CD8-positive, alpha-beta memory T cell (primary cell): ENCODE measurements at regions not wholly inside any gene's neighbourhood (a gene's known extent, or its start where the extent isn't known, plus 50 kb on each side); places are given as distances from the start of the nearest gene placed in this dataset.

Source experiments
- CTCF ChIA-PET: fragments of 350-600 bp; sonication (Branson Sonifier 250); formaldehyde crosslinking; loops from one replicate; lab custom pipeline; 2021; ENCODE audit warnings: antibody characterized with exemption; lab: Charles Lee
- POLR2A ChIA-PET: fragments of 350-600 bp; sonication (Branson Sonifier 250); formaldehyde crosslinking; loops from one replicate; lab custom pipeline; 2021; ENCODE audit warnings: antibody characterized with exemption; lab: Charles Lee
- DNase-seq, 5 donors: peaks; one replicate each; pipeline versions ENCODE4 v3.0.0 to v3.0.0-alpha.2; 2020 to 2022; ENCODE audit warnings: mixed read lengths in 1 of 5
- H3K27ac ChIP-seq: one replicate; pipeline ENCODE4 v1.7.0; 2013; ENCODE audit warnings: low read depth, mild to moderate bottlenecking, low read length, moderate library complexity
- H3K27me3 ChIP-seq: 2 replicates; pipeline ENCODE4 v1.7.0; 2013; ENCODE audit warnings: low read length, mild to moderate bottlenecking; ENCODE audit not compliant: insufficient read depth, poor library complexity, severe bottlenecking
- H3K36me3 ChIP-seq: 2 replicates; pipeline ENCODE4 v1.7.0; 2013; ENCODE audit warnings: mild to moderate bottlenecking, low read length, moderate library complexity; ENCODE audit not compliant: insufficient read depth
- H3K4me1 ChIP-seq: 2 replicates; pipeline ENCODE4 v1.7.0; 2013; ENCODE audit warnings: mild to moderate bottlenecking, low read length, moderate library complexity; ENCODE audit not compliant: insufficient read depth
- H3K4me3 ChIP-seq: 2 replicates; pipeline ENCODE4 v1.7.0; 2013; ENCODE audit warnings: mild to moderate bottlenecking, low read length
- H3K9me3 ChIP-seq: 2 replicates; pipeline ENCODE4 v1.7.0; 2013; ENCODE audit warnings: mild to moderate bottlenecking, low read length
- H3K27ac Mint-ChIP-seq, 8 donors: one replicate each; pipeline ENCODE4 v1.8.0; 2020 to 2021; ENCODE audit warnings: mixed read lengths in 8 of 8, mild to moderate bottlenecking in 6 of 8, inconsistent platforms in 3 of 8, moderate library complexity in 3 of 8
- H3K27me3 Mint-ChIP-seq, 2 donors: one replicate each; pipeline ENCODE4 v1.8.0; 2020 to 2021; ENCODE audit warnings: mixed read lengths in 2 of 2, mild to moderate bottlenecking in 1 of 2, moderate library complexity in 1 of 2
- H3K36me3 Mint-ChIP-seq, 3 donors: one replicate each; pipeline ENCODE4 v1.8.0; 2020 to 2021; ENCODE audit warnings: mixed read lengths in 3 of 3, inconsistent platforms in 1 of 3, mild to moderate bottlenecking in 1 of 3
- H3K4me1 Mint-ChIP-seq, 3 donors: one replicate each; pipeline ENCODE4 v1.8.0; 2020 to 2021; ENCODE audit warnings: mixed read lengths in 3 of 3, inconsistent platforms in 1 of 3, mild to moderate bottlenecking in 1 of 3
- H3K4me3 Mint-ChIP-seq, 7 donors: one replicate each; pipeline ENCODE4 v1.8.0; 2020 to 2021; ENCODE audit warnings: mixed read lengths in 7 of 7, mild to moderate bottlenecking in 6 of 7, moderate library complexity in 4 of 7, inconsistent platforms in 2 of 7
- H3K9me3 Mint-ChIP-seq, 5 donors: one replicate each; pipeline ENCODE4 v1.8.0; 2020 to 2022; ENCODE audit warnings: mixed read lengths in 5 of 5, mild to moderate bottlenecking in 3 of 5, moderate library complexity in 2 of 5, inconsistent platforms in 1 of 5

GRCh38 chr3:87127281-87127680, 99.8 kb upstream of the CHMP2B start:
- CTCF ChIA-PET, result no interaction called here

DNA sequence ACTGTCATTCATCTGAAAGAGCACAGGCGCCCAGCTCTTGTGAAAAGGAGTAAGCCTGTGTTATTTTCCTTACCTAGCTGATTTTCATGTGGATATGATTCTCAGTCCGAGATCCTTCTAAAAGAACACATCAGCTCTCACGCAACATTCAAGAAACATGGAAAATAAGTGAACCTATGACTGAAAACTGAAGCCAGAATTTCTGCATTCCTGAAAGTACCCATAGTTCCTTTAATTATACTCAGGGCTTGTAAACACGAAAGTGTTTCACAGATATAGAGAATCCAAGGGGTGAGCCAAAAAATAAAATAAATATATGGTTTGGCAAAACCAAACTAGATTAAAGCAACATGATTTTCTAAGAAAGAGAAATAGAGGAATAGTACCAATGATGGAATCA, 100.8 kb upstream of the CHMP2B start:
- Mint-ChIP-seq H3K4me3 (no peak overlapping the region), H3K36me3 (no peaks in the 10 kb centered on the region), H3K4me1 (no peaks in the 10 kb centered on the region), H3K27ac (no peak overlapping the region), H3K27me3 (no peaks in the 10 kb centered on the region), H3K9me3 (no peaks in the 10 kb centered on the region)
- Histone ChIP-seq H3K27me3 (no peaks in the 10 kb centered on the region), H3K9me3 (no peaks in the 10 kb centered on the region), H3K4me1 (no peaks in the 10 kb centered on the region), H3K4me3 (no peak overlapping the region), H3K27ac (no peak overlapping the region), H3K36me3 (no peaks in the 10 kb centered on the region)
- no peak for DNase-seq
- CTCF ChIA-PET, result no interaction called here
- POLR2A ChIA-PET, result no interaction called here

More at GRCh38 chr3:87127281-87127680, 99.8 kb upstream of the CHMP2B start:
- H3K4me1 Mint-ChIP-seq, result no peaks in the 10 kb centered on the region
- no peak overlapping the region for H3K27ac Mint-ChIP-seq
- H3K36me3 ChIP-seq, result no peaks in the 10 kb centered on the region
- H3K4me1 ChIP-seq, result no peaks in the 10 kb centered on the region
- H3K4me3 Mint-ChIP-seq, result no peak overlapping the region
- H3K27me3 Mint-ChIP-seq, result no peaks in the 10 kb centered on the region
- no peak overlapping the region for H3K27ac ChIP-seq
- POLR2A ChIA-PET, result no interaction called here
- no peaks in the 10 kb centered on the region for H3K36me3 Mint-ChIP-seq
- no peaks in the 10 kb centered on the region for H3K9me3 ChIP-seq
- no peaks in the 10 kb centered on the region for H3K27me3 ChIP-seq
- H3K9me3 Mint-ChIP-seq, result peaks cover 0 to 3% (median 0%) of the 10 kb centered on the region in 5 donors
- DNase-seq, result no peak
- no peak overlapping the region for H3K4me3 ChIP-seq

- POLR2A ChIA-PET, result no interaction called here
- Histone ChIP-seq H3K9me3 (no peaks in the 10 kb centered on the region), H3K36me3 (no peaks in the 10 kb centered on the region), H3K27me3 (no peaks in the 10 kb centered on the region), H3K27ac (no peak overlapping the region), H3K4me1 (no peaks in the 10 kb centered on the region), H3K4me3 (no peak overlapping the region)
- no peaks in the 10 kb centered on the region for H3K27me3 Mint-ChIP-seq
- H3K4me3 Mint-ChIP-seq, result no peak overlapping the region
- CTCF ChIA-PET, result no interaction called here
- no peaks in the 10 kb centered on the region for H3K9me3 Mint-ChIP-seq
- H3K4me1 Mint-ChIP-seq, result no peaks in the 10 kb centered on the region
- H3K27ac Mint-ChIP-seq, result no peak overlapping the region
- H3K36me3 Mint-ChIP-seq, result no peaks in the 10 kb centered on the region
- DNase-seq, result no peak
These were observed 102.0 kb upstream of the CHMP2B start for GRCh38 chr3:87125116-87125515.

GRCh38 chr3:87122766-87123165, 104.3 kb upstream of the CHMP2B start:
- ChIA-PET POLR2A (no interaction called here), CTCF (no interaction called here)
- no peak overlapping the region for H3K27ac Mint-ChIP-seq
- H3K27me3 ChIP-seq, result no peaks in the 10 kb centered on the region
- no peaks in the 10 kb centered on the region for H3K4me1 ChIP-seq
- no peak overlapping the region for H3K27ac ChIP-seq
- no peak for DNase-seq
- H3K9me3 ChIP-seq, result no peaks in the 10 kb centered on the region
- no peaks in the 10 kb centered on the region for H3K27me3 Mint-ChIP-seq
- H3K4me3 ChIP-seq, result no peak overlapping the region
- no peaks in the 10 kb centered on the region for H3K36me3 Mint-ChIP-seq
- H3K36me3 ChIP-seq, result no peaks in the 10 kb centered on the region
- H3K4me3 Mint-ChIP-seq, result no peak overlapping the region
- H3K9me3 Mint-ChIP-seq, result no peaks in the 10 kb centered on the region
- H3K4me1 Mint-ChIP-seq, result no peaks in the 10 kb centered on the region

GRCh38 chr3:87121856-87122255, 105.3 kb upstream of the CHMP2B start:
- no peaks in the 10 kb centered on the region for H3K4me1 Mint-ChIP-seq
- no peaks in the 10 kb centered on the region for H3K9me3 ChIP-seq
- no peak overlapping the region for H3K4me3 ChIP-seq
- H3K27ac ChIP-seq, result no peak overlapping the region
- H3K9me3 Mint-ChIP-seq, result no peaks in the 10 kb centered on the region
- no peak overlapping the region for H3K27ac Mint-ChIP-seq
- no peak for DNase-seq
- no peaks in the 10 kb centered on the region for H3K36me3 Mint-ChIP-seq
- no peaks in the 10 kb centered on the region for H3K27me3 Mint-ChIP-seq
- ChIA-PET POLR2A (no interaction called here), CTCF (no interaction called here)
- no peaks in the 10 kb centered on the region for H3K36me3 ChIP-seq
- no peak overlapping the region for H3K4me3 Mint-ChIP-seq
- H3K4me1 ChIP-seq, result no peaks in the 10 kb centered on the region
- H3K27me3 ChIP-seq, result no peaks in the 10 kb centered on the region

DNA sequence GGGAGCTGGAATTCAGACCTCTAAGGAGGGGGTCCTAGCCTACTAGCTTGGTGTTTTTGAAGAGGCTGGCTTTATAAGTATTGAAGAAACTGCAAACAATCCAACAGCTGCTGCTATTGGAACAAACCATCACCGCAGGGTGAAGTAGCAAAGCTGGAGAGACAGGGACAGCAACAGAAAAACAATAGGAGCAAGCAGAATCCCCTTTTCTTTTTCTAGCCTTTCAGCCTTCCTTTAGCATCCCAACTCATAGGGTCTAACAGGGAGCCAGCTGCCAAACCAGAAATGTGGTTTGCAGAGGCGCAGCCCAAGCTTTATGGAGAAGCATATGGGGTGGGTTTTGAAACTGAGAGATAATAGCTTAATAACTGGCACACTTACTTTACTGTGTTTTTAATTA, 106.2 kb upstream of the CHMP2B start:
- ChIA-PET POLR2A (no interaction called here), CTCF (no interaction called here)
- Mint-ChIP-seq H3K36me3 (no peaks in the 10 kb centered on the region), H3K9me3 (no peaks in the 10 kb centered on the region), H3K4me3 (no peak overlapping the region), H3K27ac (no peak overlapping the region), H3K4me1 (no peaks in the 10 kb centered on the region), H3K27me3 (no peaks in the 10 kb centered on the region)
- no peaks in the 10 kb centered on the region for H3K9me3 ChIP-seq
- DNase-seq, result no peak
- H3K4me3 ChIP-seq, result no peak overlapping the region
- H3K27ac ChIP-seq, result no peak overlapping the region
- H3K4me1 ChIP-seq, result no peaks in the 10 kb centered on the region
- no peaks in the 10 kb centered on the region for H3K27me3 ChIP-seq
- no peaks in the 10 kb centered on the region for H3K36me3 ChIP-seq

GRCh38 chr3:87120236-87120635, 106.9 kb upstream of the CHMP2B start:
- Histone ChIP-seq H3K4me3 (no peak overlapping the region), H3K9me3 (no peaks in the 10 kb centered on the region), H3K27ac (no peak overlapping the region), H3K36me3 (no peaks in the 10 kb centered on the region), H3K4me1 (no peaks in the 10 kb centered on the region), H3K27me3 (no peaks in the 10 kb centered on the region)
- ChIA-PET CTCF (no interaction called here), POLR2A (no interaction called here)
- H3K27ac Mint-ChIP-seq, result no peak overlapping the region
- no peaks in the 10 kb centered on the region for H3K27me3 Mint-ChIP-seq
- no peak for DNase-seq
- H3K9me3 Mint-ChIP-seq, result no peaks in the 10 kb centered on the region
- no peaks in the 10 kb centered on the region for H3K4me1 Mint-ChIP-seq
- H3K4me3 Mint-ChIP-seq, result no peak overlapping the region
- no peaks in the 10 kb centered on the region for H3K36me3 Mint-ChIP-seq

- Mint-ChIP-seq H3K27me3 (no peaks in the 10 kb centered on the region), H3K9me3 (peaks cover 0 to 2% (median 0%) of the 10 kb centered on the region in 5 donors), H3K4me3 (no peak overlapping the region), H3K27ac (no peak overlapping the region), H3K36me3 (no peaks in the 10 kb centered on the region), H3K4me1 (no peaks in the 10 kb centered on the region)
- H3K27ac ChIP-seq, result no peak overlapping the region
- ChIA-PET POLR2A (no interaction called here), CTCF (no interaction called here)
- no peak for DNase-seq
- H3K9me3 ChIP-seq, result no peaks in the 10 kb centered on the region
- H3K36me3 ChIP-seq, result no peaks in the 10 kb centered on the region
- no peak overlapping the region for H3K4me3 ChIP-seq
- H3K27me3 ChIP-seq, result no peaks in the 10 kb centered on the region
- no peaks in the 10 kb centered on the region for H3K4me1 ChIP-seq
These were observed 117.6 kb upstream of the CHMP2B start for GRCh38 chr3:87109465-87109864.
